Occipital lobe (tissue), 1 donor: ENCODE measurements at regions not wholly inside any gene's neighbourhood (a gene's known extent, or its start where the extent isn't known, plus 50 kb on each side); places are given as distances from the start of the nearest gene placed in this dataset.
"Not testable (repeated sequence)": the region's sequence is repeated elsewhere in the genome, so short reads cannot be mapped to it uniquely, and the experiment has no call there.

Experiments
- DNase-seq: peaks from one replicate; lab custom pipeline; 2025; lab: John Stamatoyannopoulos, UW

DNA sequence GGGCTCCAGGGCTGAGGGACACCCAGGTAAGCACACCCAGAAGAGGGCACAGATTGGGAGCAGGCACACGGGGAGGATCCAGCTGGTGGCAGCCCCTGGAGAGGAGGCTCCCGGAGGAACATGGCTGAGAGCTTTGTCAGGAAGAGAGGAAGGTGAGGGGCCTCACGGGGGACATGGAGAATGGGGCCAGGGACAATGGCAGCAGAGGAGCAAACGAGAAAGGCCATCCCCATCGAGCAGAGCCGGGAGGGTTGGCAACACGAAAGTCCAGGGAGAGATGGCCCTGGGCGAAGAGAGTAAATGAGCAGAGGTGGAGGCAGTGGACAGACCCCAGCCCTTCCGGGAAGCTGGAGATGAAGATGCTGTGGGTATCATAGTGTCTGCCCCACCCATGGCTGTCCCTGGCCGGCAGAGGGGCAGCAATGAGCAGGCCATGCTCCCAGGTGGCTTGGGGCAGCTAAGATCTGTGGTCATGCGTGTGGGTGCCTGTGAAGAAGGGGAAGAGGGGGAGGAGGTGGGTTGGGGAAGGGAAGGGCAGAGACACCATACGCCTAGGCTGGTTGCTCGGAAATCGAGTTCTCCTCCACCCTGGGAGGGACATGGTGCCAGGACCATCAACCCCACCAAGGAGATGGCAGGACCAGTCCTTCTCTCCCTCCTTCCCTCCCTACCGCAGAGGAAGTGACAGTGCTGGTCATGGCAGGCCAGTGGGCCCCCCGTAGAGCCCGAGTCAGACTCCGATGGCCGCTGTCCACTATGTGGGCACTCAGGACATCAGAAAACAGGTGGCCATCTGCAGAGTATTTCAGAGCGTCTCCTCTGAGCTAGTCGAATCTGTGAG, 191.7 kb downstream of the NDUFA10 start:
- no peak for DNase-seq

DNA sequence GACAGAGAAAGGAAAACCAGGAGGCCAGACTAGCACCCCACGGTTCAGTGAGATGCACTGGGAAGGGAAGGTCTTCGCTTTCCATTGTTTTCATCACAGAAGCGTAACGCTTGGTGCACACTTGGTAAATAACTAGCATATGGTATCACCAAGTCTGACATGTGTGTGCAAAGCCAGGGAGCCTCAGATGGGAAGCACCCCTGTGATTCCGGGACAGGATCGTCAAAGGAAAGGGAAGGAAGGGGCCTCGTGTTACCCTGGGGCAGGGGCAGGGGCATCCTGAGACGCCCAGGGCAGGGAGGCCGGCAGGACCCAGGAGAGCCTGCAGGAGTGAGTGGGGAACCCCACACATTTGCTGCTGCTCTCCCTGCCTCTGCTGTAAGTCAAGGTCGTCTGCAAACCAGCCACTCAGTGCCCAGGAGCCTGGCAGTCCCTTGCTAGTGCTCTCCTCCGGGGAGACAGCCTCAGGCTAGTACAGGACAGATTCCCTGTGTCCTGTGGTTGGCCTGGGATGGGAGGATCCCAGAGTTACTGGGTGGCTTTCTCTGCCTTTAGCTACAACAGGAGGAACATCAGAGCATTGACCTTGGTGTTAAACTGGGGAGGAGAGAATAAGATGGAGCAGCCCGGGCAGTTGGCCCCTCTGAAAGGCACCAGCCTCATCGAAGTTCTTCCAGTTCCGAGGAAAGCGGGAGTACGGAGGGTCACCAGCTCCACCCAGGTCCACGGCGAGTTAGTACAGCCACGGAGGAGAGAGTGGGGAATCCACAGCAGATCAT, 192.5 kb downstream of the NDUFA10 start:
- DNase-seq = no peak

DNA sequence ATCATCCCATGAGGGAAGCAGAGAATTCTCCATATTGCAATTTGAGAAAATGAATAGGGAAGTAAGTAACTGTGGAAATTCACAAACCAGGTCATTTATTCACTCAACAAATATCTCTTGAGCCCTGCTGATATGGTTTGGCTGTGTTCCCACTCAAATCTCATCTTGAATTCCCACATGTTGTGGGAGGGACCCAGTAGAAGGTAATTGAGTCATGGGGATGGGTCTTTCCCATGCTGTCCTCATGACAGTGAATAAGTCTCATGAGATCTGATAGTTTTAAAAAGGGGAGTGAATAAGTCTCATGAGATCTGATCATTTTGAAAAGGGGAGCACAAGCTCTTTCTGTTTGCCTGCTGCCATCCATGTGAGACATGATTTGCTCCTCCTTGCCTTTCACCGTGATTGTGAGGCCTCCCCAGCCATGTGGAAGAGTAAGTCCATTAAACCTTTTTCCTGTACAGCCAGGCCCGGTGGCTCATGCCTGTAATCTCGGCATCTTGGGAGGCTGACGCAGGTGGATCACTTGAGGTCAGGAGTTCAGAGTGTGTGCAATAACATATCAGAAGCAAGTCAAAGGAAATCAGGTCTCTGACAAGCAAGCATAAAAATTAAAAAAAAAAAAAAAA, 193.2 kb downstream of the NDUFA10 start:
- no peak for DNase-seq

DNA sequence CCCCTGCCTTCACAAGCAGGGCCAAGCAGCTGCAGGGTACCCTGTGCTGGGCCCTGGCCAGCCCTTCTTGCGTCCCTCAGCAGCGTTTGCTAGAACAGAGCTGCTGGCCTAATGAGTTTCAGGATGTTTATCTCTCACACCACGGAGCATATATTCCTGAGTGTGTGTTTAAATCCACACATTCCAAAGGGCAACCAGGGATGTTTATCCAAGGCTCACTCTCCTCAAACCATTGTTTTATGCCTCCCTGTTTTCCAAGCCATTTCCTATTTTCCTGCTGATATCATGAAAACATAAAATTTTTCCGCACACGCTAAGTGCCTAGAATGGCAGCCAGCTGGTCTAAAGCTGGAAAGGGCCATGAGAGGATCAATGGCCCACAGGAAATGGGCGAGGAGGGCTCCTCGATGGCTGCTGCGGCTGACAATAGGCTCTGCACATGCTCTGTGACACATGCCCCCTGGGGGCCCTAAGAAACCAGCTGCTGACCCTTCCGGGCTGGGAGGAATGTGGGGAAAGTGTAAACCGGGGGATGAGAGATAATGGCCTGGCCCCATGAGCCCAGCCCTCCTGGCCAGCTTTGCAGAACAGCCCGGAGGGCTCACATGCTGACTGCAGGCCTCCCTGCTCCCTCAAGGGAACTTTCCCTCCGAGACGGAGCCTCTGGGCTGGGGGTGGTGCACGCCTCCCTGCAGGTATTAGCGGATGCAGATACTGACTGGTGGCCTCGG, 194.0 kb downstream of the NDUFA10 start:
- no peak for DNase-seq

DNA sequence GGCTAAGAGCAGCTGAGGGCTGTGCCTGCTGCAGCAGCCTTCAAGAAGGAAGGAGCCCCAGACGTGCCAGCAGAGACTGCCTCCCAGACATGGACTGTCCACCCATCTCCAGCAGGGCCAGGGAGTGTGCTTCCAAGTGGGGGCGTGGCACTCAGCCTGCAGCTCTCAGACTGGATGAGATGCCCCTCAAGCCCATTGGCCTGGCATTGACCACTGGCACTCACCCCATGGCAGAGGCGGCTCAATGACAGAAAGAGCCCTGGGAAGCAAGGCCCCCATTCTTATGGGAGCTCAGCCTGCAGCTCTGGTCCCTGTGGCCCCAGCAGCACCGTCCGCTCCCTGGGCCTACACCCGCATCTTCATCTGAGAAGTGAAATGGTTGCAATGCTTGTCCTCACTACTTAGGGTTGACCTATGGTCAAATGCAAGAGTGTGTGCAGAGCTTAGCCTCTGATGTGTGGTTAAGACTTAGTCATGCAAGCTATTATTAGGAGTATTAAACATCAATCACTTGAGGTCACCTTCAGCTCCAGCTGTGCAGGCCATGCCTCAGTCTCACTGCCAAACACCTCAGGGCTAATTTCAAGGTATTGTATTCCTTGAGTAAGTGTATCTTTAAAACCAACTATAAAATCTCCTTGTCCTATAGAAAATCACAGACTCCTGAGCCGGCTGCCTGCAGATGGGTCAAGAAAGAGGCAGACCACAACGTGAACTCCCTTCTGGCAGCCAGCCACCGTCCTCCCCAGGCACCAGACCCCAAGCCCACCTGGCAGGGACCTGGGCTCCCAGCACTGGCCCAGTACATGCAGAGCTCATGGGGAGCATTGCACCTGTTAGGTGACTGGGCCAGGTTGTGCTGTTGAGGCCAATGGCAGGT, 194.8 kb downstream of the NDUFA10 start:
- no peak for DNase-seq

DNA sequence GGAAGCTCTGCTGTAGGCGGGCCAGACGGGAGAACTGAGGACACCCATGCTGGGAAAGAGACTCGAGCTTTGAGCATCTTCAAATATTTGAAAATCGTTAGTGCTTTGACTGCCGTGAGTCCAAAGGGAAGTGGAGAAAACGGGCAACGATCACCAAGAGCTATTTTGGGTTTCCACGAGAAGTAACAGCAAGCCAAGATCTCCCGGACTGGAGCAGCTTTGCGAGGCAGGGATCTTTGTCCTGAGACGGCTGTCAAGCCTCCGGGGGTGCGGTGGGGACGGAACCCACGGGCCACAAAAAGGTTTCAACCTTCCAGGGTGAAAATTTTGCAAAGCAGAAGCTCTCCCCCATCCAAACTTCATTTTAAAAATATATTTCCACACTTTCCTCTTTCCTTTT, 195.8 kb downstream of the NDUFA10 start:
- DNase-seq = no peak

DNA sequence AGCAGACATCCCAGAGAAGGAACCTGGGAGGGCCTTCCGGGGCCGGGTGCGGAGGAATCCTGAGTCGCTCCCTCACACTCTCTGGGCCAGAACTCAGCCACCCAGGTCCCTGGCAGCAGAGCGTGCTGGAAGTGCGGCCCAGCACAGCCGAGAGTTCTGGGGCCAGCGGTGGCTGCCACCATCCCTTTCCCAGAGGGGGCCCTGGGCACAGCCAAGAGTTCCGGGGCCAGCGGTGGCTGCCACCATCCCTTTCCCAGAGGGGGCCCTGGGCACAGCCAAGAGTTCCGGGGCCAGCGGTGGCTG, 196.2 kb downstream of the NDUFA10 start:
- not testable (repeated sequence) for DNase-seq

DNA sequence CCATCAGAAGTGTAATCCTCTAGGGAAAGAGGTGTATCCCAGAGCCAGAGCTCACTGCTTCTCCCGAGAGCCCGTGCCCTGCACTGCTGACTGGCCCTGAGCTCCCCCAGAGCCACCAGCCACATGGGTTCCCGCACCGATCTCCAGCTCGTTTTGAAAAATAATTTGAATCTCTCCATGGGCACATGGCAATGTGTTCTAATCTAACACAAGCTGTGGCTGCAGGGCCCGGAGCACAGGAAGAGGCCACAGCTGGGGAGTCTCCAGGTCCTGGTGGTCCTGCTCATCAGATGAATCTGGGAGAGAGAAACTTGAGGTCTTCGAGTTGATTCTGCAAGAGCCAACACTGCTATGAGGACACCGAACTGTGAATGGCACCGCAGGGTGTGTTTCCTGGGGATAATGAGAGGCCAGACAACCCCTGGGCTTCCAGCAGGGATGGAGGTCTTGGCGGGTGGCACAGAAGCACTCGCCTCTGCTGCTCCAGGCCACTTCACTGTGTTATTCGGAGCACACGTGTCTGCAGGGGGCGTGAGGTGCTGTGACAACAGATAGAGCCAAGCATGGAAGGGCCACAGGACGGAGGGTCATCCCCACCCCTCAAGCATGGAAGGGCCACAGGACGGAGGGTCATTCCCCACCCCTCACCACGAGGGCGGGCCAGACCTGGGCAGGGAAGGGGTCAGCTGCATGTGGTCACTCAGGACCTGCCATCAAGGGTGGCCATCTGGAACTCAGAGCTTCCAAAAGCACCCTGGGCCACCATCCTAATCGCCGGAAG, 196.8 kb downstream of the NDUFA10 start:
- no peak for DNase-seq

DNA sequence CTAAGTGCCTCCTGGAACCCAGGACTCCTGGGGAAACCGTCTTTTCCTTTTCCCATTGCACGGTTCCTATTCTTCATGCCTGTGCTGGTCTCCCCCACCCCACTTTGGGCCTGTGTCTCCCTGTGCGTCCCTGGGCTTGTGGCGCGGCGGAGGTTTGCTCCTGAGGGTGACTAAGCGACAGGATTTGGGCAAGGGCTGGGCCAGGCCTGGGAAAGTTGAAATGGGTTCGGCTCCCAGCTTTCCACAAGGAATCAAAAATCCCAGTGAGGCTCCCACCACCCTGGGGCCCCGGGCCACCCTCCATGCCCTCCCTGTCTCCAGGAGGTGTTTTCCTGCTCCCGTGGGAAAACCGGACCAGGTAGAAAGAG, 197.6 kb downstream of the NDUFA10 start:
- DNase-seq = no peak

DNA sequence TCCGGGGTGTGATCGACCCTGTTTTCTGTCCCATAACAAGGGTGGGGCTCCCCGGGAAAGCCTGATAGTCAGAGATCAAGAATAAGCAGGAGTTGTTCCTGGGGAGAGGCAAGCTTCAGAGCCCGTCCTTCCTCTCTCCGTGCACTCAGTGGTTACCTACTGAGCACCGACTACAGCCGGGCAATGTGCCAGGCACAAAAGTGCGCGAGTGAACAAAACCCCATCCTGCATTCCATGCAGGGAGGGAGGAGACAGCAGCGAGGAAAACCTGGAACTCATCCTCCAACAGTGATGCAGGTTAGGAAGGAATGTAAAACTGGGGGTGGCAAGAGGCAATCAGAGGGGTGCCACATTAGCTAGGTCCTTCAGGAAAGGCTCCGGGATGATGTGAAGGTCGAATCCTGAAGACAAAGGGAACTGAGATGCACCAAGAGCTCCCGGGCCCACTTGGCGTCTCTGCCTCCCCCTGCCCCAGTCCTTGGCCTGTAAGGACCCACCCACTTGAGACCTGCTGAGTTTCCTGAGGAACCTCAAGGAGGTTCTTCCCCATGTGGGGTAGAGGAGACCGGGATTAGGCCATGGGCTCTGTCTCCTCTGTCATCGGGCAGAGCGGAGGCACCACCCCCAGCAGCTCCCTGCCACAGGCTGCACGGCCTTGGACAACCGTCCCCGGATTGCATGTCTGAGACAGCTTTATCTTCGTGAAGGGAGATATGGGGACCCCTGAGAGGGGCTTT, 198.2 kb downstream of the NDUFA10 start:
- no peak for DNase-seq

DNA sequence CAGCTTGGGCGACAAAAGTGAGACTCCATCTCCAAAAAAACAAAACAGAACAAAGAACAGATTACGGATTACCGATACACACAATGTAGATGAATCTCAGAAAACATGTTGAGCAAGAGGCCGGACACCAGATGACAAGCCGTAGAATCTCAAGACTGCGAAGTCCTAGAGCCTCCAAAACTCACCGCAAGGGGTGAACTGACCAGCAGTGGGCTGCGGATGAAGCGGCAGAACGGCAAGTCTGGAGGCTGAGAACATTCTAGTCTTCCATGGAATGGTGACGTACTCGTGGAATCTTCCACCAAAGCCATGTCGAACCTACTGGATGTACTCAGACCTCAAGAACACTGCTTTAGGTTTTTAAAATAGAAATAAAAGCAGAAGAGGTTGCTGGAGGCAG, 198.8 kb downstream of the NDUFA10 start:
- DNase-seq = no peak

DNA sequence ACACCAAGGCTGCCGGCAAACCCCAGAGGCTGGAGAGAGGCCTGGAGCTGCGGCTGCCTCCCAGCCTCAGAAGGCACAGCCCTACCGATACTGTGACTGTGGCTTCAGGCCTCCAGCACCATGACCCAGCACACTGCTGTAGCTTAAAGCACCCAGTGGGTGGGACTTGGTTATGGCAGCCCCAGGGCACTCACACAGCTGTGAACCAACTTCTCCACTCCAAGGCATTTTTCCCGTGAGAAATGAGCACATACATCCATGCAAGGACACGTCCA, 199.5 kb downstream of the NDUFA10 start:
- DNase-seq = no peak

DNA sequence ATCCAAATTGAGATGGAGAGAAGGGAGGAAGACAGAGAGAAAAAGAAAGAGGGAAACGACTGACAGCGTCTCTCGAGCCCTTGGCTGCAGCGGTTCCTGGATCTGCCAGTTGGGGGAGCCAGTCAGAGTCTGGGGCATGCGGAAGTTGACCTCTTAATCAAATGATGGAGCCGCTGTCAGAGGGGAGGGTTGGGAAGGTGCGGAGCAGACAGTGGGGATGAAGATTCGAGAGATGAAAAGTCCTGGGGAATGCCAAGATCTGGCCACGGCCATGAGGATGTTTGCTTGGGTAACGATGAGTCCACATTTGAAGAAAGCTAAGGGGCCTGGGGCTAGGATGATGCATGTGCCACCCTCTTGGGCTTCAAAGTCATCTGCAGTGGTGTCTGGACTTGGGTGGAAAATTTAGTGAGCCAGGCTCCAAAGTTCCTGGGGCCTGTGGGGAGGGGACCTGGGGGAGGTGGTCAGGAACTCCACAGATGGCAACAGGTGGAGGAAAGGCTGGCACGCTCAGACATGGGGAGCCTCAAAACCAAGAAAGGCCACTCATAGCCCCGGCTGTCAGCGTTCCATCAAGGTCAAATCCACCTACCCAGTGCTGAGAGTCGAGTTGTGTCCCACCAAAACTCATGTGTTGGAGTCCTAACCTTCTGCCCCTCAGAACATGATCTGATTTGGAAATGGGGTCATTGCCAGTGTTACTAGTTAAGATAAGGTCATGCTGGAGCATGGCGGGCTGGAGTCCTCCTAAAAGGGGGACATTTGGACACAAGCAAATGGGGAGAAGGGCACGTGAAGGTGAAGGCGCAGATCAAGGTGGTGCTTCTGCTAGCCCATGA, 200.1 kb downstream of the NDUFA10 start:
- no peak for DNase-seq

DNA sequence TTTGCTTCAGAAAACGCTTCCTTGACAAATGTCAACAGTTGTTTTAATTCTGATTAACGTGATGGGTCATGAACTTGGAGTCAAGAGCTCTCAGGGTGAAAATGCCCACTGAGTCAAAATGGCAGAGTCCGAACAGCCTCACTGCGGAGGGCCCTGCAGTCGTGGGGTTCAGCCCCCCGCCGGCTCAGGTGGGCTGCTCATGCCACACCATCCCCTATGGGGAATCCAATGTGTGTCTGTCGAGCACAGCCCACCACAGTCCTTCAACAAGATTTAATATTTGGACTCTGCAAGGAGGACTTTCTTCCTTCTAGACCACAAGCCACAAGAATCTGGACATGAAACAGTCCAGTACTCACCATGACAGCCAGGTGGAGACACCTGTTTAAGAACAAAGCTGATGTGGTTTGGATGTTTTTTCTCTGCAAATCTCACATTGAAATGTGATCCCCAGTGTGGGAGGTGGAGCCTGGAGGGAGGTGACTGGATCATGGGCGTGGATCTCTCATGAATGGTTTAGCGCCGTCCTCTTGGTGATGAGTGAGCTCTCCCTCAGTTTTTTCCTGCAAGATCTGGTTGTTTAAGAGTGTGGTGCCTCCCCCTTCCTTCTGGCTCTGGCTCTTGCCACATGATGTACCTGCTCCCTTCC, 201.0 kb downstream of the NDUFA10 start:
- no peak for DNase-seq

DNA sequence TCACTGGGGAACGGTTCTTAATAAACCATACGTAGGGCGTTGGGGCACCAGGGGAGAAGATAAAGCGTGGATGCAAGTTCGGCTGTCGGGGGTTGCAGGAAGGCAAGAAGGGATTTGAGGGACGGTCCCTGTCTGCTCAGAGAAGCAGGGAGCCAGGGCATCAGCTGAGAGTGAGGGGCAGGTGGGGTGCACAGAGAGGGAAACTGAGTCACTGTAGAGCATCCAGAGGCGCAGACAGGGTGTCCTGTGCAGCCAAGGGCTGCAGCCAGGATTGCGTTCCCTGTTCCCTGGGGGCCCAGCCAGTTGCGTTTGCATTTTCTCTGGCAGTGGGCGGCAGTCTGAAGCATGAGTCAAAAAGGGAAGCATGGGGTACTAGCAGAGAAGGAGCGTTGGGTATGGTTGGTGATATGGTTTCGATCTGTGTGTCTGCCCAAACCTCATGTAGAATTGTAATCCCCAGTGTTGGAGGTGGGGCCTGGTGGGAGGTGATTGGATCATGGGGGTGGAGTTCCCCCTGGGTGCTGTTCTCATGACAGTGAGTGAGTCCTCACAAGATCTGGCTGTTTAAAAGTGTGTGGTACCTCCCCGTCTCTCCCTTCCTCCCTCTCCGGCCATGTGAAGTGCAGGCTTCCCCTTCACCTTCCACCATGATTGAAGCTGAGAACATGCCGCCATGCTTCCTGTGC, 202.9 kb downstream of the NDUFA10 start:
- no peak for DNase-seq

DNA sequence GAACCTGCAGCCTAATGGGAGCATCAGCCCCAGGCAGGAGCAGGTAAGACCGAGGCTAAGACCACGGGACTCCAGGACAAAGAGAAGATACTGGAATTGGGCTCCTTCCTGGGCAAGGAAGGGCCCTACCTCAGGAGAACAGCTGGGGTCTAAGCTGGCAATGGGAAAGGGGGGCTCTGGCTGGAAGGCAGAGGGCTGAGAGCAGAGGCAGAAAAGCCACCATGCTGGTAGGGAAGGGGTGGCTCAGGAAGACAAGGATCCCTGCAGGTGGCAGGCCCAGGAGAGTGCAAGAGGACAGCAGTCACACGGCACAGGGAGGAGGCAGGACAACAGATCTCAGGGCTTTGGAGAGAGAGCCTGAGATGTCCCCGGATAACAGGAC, 203.5 kb downstream of the NDUFA10 start:
- no peak for DNase-seq

DNA sequence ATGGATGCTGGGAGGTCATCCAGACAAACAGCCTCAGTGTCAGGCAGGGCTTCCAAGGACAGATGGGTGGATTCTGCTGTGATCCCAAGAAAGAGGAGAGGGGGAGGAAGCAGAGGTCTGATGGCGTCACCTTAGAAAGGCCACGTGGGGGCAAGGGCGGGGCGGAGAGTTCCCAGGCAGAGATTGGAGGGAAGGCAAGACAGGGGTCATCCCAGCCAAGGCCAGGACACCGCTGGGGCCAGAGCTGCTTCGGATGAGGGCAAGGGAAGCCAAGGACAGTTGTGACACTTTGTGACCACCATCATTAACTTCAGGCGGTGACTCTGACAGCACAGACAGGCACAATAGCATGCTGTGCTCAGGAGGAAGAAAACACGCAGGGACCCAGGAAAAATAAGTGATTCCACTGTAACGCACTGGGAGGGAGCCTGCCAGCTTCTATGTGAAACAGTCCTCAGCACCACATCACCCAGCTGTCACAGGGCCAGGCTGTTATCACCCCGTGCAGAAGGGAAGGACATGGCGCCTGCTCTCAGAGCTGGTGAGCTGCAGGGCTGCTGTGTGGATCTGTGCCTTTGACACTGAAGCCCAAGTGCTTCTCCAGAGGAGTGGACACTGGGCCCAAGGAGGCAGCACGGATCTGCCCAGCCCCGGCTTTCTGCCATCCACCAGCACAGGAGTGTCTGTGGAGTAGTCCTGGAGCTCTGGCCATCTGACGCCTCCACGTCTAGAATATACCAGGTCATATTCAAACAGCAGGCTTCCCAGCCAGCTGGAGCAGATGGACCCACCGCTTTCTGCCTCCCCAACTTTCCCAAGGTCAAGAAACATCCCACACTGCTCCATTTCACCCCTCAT, 204.1 kb downstream of the NDUFA10 start:
- no peak for DNase-seq
